HL-60/S4 (cell line): ENCODE measurements at regions not wholly inside any gene's neighbourhood (a gene's known extent, or its start where the extent isn't known, plus 50 kb on each side); places are given as distances from the start of the nearest gene placed in this dataset.
"Not testable (repeated sequence)": the region's sequence is repeated elsewhere in the genome, so short reads cannot be mapped to it uniquely, and the experiment has no call there.

Experiments used
- in situ Hi-C: fragments of 300-500 bp; cut with MboI; formaldehyde crosslinking; loops from 2 replicates; pipeline ENCODE4 v1.14.3; 2022; ENCODE audit warnings: low sequenced_read_pairs

- in situ Hi-C loops: no loop called here
Measured at GRCh38 chr18:35822413-35822812, 150.1 kb upstream of the RMP24 start.

GRCh38 chr18:35826477-35826876, 146.0 kb upstream of the RMP24 start:
- in situ Hi-C loops: no loop called here

- in situ Hi-C loops: no loop called here
Measured at GRCh38 chr18:35827275-35827902, 145.1 kb upstream of the RMP24 start.

GRCh38 chr18:35827903-35828275, 144.6 kb upstream of the RMP24 start:
- in situ Hi-C loops: no loop called here

GRCh38 chr18:35828591-35828990, 143.9 kb upstream of the RMP24 start:
- in situ Hi-C loops: no loop called here

GRCh38 chr18:35835366-35835765, 137.1 kb upstream of the RMP24 start:
- in situ Hi-C loops: no loop called here

GRCh38 chr18:35835833-35836232, 136.6 kb upstream of the RMP24 start:
- in situ Hi-C loops: no loop called here

- in situ Hi-C loops: no loop called here
Measured at GRCh38 chr18:35836932-35837331, 135.5 kb upstream of the RMP24 start.

GRCh38 chr18:35837922-35838496, 134.5 kb upstream of the RMP24 start:
- in situ Hi-C loops: no loop called here

- in situ Hi-C loops: no loop called here
Measured at GRCh38 chr18:35841283-35841682, 131.2 kb upstream of the RMP24 start.

GRCh38 chr18:35842536-35842935, 129.9 kb upstream of the RMP24 start:
- in situ Hi-C loops: no loop called here

- in situ Hi-C loops: not testable (repeated sequence)
Measured at GRCh38 chr18:35848321-35848720, 124.2 kb upstream of the RMP24 start.

- in situ Hi-C loops: not testable (repeated sequence)
Measured at GRCh38 chr18:35849241-35849640, 123.2 kb upstream of the RMP24 start.

GRCh38 chr18:35851286-35851970, 121.1 kb upstream of the RMP24 start:
- in situ Hi-C loops: no loop called here

- in situ Hi-C loops: no loop called here
Measured at GRCh38 chr18:35852786-35853185, 119.7 kb upstream of the RMP24 start.

GRCh38 chr18:35854095-35854494, 118.4 kb upstream of the RMP24 start:
- in situ Hi-C loops: no loop called here

- in situ Hi-C loops: no loop called here
Measured at GRCh38 chr18:35856178-35856577, 116.3 kb upstream of the RMP24 start.

- in situ Hi-C loops: not testable (repeated sequence)
Measured at GRCh38 chr18:35856721-35857120, 115.8 kb upstream of the RMP24 start.

- in situ Hi-C loops: not testable (repeated sequence)
Measured at GRCh38 chr18:35857581-35857980, 114.9 kb upstream of the RMP24 start.

GRCh38 chr18:35861367-35862118, 110.9 kb upstream of the RMP24 start:
- in situ Hi-C loops: no loop called here

GRCh38 chr18:35862119-35862640, 110.3 kb upstream of the RMP24 start:
- in situ Hi-C loops: no loop called here
